ENCODE measurements at regions not wholly inside any gene's neighbourhood (a gene's known extent, or its start where the extent isn't known, plus 50 kb on each side); places are given as distances from the start of the nearest gene placed in this dataset.
A peak's percentile ranks its signal among the peaks of the same experiment; 100 is the strongest.
"Not testable (repeated sequence)": the region's sequence is repeated elsewhere in the genome, so short reads cannot be mapped to it uniquely, and the experiment has no call there.

DNA sequence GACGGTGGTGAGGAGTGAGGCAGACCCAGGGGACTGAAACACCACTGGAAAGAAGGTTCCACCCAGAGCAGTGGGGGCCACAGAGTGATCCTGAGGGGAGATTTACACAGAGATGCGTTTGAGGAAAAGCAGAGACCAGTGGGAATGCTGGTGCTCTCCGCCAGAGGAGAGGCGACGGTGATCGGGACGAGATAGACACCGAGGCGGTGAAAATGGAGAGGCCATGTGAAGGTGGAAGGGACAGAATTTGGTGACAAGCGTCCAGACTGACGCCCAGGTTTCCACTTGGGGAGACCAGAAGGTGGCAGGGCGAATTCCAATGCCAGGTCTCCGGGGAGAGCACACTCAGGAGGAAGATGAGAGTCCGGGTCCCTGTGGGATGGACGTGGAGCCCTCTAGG lies 374.8 kb downstream of the CNTNAP3B start:
- not testable (repeated sequence) for DNase-seq

DNA sequence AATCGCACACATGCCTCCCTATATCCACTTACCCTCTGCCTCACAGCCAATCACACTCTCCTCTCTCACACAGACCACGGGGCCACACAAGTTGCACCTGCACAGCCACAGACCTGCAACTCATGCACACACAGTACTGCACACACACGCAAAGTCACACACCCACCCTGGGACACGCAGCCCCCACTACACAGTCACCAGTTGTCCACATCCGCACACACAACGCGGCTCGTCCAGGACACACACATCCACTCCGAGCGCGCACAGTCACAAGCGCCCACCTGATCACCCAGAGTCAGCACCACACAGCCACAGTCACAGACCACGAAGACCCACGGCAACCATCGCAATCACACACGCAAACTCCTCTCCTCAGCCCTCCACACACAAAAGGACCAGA lies 387.3 kb downstream of the CNTNAP3B start:
- DNase-seq: not testable (repeated sequence)

DNA sequence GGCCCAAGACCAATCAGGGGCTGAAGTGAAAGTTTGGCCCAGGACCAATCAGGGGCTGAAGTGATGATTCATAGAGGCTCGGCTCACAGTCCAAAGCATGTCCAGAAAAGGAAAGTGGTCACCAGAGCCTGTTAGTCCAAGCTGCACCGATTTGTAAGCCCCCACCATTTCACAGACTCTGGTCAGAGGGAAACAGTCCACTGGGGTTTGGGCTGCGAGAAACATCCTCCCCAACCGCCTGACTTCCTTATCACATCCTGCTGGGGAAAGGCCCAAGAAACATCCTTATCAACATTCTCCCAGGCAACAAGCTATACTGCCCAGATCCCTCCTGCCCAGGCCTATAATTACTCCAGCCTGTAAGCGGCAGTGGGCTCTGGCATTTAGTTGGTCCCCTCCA lies 388.1 kb downstream of the CNTNAP3B start:
- not testable (repeated sequence) for DNase-seq

DNA sequence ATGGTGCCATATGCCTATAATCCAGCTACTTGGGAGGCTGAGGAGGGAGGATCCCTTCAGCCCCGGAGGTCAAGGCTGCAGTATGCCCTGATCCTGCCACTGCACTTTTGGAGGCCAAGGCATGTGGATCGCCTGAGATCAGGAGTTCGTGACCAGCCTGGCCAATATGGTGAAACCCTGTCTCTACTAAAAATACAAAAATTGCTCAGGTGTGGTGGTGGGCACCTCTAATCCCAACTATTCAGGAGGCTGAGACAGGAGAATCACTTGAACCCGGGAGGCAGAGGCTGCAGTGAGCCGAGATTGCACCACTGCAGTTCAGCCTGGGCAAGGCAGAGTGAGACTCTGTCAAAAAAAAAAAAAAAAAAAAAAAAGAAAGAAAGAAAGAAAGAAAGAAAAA lies 390.5 kb downstream of the CNTNAP3B start:
- DNase-seq: not testable (repeated sequence)

DNA sequence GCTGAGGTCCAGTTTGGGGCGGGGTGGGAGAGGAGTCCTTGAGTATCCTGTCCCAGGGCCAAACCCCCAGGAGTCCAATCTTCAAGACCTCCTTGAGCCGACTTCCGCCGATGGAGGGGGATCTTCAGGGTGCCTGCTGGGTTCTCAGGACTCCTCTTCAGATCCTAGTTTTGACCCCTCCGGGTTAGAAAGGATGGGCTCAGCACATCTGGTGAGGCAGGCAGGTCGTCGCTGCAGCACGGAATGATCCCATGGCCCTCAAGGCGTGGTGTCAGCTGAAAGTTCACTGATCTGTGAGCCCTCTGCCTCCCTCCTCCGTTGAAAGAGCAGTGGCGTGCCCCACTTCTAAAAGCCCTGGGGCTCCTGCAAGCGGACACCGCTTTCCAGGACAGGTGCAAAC lies 430.0 kb downstream of the CNTNAP3B start:
- DNase-seq: not testable (repeated sequence)

DNA sequence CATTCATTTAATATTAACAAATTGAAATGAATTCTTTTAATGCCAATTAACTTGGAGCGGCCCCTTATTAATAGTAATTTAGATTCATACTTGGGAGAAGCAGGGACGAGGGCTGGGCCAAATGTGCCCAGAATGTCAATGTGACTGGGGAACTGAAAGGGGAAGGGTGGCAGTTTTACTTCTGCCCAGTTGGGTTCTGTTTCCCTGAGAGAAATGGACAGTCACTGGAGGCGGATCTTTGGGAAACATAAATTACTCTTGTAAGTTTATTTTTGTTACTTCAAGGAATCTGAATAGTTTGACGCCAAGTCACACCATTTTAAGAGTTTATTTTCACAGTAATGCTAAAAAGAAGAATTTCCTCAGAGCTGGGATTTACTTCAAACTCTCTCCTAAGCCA lies 432.1 kb downstream of the CNTNAP3B start:
- DNase-seq: not testable (repeated sequence)

DNA sequence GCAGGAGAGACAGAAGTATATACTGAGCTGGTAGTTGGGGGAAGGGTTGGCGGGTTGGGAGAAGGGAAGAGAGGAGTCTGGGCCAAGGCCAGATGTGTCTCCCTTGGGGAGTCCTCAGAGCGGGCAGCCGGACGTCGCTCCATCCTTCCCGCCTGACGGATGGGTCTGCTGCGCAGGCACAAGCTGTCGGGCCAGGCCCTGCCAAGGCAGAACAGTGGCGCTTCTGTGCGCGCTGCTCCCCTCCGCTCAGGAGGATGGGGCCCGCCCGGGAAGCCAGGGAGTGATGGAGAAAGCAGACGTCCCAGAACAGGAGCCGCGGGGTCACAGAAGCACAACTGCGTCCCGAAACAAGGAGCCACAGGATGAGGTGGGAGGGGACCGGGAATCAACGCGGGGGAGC lies 449.9 kb downstream of the CNTNAP3B start:
- DNase-seq: not testable (repeated sequence)

DNA sequence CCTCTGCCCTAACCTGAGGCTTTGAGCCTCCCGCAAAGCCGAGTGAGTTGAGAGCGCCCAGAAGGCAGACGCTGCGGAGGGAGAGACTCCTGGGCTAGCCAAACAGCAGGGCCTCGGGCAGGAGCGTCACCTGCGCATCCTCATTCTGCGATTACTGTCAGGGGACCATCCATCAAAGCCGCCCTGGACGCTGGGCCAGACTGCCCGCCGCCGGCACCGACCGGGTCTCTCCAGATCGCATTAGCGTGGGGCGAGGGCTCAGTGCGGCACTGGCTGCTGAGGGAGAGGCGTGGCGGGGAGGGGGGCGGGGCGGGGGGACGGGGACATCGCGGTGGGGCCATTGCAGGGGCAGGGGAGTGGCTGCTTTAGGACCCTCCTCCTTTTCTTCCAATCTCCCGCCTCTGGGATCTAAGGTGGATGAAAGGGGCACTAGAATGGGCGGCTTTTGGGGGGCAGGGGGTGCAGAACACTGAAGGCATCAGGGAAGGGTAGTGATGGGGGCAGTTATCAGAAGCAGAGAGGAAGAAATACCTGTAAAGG lies 465.7 kb downstream of the CNTNAP3B start:
- DNase-seq: not testable (repeated sequence)

DNA sequence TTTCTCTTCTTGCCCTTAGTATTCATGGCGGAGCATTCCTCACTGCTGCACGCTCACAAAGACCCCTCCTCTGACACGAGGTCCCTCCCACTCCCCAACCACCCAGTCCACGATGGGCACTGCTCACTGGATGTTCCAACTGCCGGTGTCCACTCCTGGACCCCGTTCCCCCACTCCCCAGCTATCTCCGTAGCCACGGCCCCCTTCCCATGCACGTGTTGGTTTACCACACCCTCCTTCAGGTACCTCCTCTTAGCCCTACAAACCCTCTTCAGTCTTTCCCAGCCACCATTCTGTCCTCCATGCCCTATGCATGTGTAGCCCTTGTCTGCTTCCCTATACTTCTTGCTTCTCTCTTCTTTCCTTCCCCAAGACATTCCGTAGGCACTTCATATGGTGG lies 469.6 kb upstream of the ZNG1F start:
- DNase-seq: not testable (repeated sequence)

DNA sequence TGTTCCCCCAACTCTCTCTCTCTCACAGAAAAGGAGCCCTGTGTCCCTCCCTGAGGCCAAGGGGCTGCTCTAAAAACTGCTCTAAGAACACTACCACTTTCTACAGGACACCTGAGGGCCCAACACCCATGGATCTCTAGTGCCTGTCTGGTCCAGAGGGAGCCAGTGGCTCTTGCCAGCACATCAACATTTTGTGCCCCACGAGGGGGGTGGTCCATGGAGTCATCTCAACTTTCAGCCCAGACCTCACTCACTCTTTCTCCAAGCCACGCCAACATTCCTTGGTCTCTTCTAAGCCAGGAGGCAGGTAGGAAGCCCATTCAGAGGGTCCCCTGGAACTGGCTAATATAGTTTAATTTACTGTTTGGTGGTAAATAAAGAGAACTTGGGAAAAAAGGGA lies 469.0 kb upstream of the ZNG1F start:
- not testable (repeated sequence) for DNase-seq

DNA sequence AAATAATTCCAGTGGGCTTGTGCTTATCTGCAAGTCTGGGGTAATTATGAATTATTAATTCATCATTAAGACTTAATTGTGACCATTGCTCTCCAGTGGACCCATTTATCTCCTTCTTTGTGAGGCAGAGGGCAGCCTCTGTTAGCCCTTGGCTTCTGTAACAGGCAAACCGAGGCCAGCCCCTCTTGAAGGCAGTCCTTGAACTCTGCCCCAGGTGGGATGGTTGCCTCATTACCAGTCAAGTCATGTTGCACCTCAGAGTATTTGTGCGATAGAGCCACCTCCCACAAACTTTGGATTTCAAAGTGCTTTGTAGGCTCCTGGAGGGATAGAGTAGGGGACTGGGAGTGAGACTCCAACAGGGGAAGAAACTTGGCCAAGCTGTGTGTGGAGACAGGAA lies 468.0 kb upstream of the ZNG1F start:
- not testable (repeated sequence) for DNase-seq

DNA sequence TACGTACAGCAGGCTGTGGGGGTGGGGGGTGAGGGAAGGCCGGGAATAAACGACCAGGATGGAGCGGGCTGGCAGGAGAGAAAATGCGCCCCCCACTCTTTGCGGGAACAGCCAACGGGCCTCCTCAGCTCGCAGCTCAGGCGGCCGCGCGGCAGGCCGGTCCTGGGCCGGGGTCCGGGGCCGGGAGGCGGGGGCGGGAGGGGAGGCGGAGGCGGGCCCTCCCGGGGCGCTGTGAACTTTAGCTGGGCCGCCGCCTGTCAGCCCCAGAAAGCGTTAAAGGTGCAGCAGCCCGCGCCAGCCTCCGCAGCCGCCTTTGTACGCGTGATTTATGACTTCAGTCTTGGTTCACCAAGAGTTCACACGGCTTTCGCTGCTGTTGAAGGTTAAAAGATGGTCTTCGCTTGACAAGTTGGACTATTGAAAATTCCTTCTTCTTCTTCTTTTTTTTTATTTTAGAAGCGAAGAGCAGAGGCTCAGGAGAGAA lies 466.0 kb upstream of the ZNG1F start:
- peak; percentile 4 for DNase-seq

DNA sequence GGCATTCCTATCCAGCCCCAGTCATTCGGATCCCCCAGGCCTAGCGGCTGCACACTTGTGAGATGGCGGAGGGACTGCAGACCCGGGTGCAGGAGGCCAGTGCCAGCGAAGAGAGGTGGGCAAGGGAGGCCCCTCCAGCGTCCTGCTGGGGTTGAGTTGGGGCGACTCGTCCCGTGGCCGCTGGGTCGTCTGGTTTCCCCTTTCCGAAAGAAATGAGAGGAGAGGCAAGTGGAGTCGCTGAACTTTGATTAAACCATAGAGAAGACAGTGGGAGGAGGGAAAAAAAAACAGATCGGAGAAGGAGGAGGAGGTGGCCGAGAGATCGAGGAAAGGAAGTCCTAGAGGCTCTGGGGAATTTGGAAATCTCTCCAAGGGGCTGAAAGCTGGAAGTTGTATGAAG lies 465.2 kb upstream of the ZNG1F start:
- DNase-seq: not testable (repeated sequence)

DNA sequence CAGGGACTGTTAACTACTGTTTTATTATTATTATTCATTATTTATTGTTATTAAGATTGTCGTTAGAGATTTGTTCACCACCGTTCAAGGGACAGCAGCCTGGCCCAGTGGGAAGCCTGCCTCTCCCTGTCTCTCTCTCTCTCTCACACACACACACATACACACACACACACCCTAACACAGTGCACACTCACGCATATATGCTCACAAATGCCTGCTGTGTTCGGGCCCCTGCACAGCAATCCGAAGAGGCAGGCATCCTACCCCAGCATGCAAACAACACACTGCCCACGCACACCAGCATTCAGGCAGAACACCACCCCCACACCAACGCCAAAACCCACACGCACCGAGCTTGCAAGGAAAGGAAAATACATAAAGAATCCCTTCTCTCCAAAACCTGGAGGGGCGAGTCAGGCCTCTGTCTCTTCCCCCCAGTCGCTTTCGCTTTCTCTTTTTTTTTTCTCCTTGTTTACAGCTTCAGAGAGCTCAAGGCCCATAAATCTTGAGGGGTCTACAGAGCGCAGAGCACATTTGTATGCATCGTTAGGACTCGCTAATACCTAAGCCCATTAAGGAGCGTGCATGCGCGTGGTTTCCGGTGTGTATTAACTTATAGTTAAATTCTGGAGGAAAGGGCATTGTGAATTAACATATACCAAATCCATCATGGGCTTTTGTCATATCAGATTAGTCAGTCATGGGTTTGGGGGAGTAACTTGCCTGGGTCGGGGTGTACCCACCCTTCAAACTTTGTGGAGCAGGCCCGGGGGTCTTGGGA lies 464.6 kb upstream of the ZNG1F start:
- DNase-seq: not testable (repeated sequence)

DNA sequence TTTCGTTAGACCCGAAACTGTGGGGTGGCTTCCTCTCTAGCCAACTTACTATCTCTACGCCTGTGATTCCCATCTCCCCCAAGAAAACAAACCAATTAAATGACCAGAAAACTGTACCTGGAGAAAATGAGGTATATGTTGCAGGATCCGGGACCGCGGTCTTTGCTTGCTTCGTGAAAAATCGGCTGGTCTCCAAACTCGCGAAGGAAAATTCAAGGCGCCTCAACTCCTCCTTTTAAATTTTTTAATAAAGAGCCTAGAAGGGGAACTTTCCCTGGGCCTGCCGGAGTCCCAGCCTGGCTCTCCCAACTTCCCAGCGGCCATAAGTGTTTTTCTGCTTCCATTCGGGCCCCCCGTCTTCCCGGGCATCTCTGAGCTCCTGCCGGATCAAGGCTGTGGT lies 463.7 kb upstream of the ZNG1F start:
- DNase-seq: not testable (repeated sequence)

DNA sequence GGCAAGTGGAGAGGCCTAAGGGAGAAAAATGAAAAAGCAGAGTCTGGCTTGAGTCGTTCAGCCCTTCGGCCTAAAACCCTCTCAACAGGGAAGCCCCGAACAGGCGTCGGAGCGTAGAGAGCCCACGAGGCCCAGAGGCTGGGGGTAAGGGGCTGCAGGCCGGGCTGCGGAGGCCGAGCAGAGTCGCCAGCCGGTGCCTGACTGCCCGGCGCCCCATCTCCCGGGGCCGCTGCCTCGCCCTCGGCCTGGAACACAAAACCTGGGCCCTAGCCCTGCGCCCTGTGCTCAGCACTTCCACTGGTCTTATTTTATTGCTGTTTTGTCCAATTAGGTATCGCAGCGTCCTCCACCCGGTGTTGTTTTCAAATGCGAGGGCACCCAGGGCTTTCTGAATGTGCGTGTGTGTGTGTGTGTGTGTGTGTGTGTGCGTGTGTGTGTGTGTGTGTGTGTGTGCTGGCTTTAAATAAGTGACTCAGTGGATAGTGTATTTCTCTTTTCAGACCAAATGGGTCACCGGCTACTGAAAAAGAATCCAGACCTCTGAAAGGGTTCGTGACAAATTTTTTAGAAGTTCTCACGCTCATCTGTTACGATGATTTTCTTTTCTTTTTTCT lies 463.1 kb upstream of the ZNG1F start:
- DNase-seq: not testable (repeated sequence)

DNA sequence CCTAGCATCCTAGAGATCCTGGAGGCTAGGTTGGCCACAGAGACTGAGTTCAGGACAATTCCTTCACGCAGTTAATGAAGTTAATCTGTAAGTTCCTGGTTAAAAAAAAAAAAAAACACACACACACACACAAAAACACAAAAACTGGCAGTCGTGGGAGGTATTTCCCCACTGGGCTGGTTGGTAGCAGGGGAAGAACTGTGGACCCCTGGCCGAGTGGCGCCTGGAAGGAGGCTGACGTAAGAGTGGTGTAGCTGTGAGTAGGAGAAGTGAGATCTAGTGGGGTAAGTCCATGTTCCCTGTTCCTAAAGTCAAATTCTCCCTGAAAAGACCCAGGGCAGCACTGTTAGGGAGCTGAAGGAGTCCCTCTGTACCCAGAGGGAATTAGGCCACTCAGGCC lies 461.0 kb upstream of the ZNG1F start:
- DNase-seq: not testable (repeated sequence)

DNA sequence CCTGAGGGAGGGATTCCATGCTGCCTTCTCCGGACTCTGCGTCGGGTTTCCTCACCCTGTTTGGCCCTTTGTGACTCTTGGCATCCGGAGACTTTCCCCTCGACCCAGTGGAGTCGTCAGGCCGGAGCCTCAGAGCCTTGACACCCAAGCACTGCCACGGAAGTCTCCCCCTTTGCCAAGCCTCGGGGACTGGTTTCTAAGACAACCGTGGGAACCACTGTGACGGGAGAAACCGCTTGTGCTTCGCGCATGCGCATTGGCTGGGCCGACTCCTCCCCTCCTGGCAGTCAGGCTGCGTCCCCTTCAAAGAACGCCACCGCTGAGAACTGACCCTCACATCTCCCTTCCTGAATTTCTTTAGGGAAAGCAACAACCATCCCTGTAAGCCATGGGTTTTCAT lies 459.4 kb upstream of the ZNG1F start:
- peak; percentile 19 for DNase-seq

DNA sequence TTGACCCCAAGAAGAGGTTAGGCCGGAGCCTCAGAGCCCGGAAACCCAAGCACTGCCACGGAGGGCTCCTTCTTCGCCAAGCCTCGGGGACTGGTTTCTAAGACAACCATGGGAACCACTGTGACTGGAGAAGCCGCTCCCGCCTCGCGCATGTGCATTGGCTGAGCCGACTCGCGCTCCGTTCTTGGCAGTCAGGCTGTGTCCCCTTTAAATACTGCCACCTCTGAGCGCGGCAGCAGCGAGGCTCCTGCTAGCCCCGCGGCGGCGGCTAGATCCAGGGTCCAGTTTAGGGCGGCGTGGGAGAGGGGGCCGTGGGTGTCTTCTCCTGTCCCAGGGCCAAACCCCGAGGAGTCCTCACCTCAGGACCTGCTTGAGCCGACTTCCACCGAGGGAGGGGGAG lies 457.1 kb upstream of the ZNG1F start:
- not testable (repeated sequence) for DNase-seq

DNA sequence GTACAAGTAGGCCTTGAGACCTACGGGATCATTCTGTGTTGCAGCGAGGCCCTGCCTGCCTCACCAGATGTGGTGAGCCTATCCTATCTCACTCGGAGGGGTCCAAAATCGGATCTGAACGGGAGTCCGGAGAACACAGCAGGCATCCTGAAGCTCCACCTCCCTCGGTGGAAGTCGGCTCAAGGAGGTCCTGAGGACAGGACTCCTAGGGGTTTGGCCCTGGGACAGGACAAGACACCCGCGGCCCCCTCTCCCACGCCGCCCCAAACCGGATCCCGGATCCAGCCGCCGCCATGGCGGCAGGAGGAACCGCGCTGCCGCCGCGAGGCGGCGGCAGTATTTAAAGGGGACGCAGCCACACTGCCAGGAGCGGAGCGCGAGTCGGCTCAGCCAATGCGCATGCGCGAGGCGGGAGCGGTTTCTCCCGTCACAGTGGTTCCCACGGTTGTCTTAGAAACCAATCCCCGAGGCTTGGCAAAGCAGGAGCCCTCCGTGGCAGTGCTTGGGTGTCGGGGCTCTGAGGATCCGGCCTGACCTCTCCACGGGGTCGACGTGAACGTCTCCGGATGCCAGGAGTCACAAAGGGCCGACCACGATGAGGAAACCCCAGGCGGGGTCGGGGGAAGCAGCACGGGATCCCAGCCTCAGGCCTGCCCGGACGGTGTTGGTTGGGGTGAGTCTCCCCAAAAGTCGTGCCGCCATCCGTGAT lies 454.6 kb upstream of the ZNG1F start:
- peak; percentile 67 for DNase-seq

DNA sequence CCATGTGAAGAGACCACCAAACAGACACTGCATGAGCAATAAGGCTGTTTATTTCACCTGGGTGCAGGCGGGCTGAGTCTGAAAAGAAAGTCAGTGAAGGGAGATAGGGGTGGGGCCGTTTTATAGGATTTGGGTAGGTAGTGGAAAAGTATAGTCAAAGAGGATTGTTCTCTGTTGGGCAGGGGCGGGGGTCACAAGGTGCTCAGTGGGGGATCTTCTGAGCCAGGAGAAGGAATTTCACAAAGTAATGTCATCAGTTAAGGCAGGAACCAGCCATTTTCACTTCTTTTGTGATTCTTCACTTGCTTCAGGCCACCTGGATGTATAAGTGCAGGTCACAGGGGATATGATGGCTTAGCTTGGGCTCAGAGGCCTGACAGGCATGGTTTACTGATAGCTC lies 444.6 kb upstream of the ZNG1F start:
- not testable (repeated sequence) for DNase-seq

DNA sequence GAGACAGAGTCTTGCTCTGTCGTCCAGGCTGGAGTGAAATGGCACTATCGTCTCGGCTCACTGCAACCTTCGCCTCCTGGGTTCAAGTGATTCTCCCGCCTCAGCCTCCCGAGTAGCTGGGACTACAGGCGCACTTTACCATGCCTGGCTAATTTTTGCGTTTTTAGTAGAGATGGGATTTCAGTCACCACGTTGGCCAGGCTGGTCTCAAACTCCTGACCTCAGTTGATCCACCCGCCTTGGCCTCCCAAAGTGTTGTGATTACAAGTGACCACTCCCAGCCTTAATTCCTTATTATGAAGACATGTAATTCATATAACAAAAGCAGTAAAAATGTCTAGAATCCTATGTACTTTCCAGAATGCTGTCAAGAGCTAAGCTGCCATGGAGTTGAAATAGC lies 434.5 kb upstream of the ZNG1F start:
- DNase-seq: not testable (repeated sequence)

DNA sequence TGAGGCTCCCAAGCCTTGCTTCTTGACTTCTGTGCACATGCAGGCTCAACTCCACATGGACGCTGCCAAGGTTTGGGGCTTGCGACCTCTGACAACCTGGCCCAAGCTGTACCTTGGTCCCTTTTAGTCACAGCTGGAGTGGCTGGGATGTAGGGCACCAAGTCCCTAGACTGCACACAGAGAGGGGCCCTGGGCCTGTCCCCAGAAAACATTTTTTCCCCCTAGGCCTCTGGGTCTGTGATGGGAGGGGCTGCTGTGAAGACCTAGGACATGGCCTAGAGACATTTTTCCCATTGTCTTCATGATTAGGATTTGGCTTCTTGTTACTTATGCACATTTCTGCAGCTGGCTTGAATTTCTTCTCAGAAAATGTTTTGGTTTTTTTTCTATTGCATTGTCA lies 430.1 kb upstream of the ZNG1F start:
- DNase-seq: not testable (repeated sequence)

All from activated CD4-positive, alpha-beta T cell treated with anti-CD3 and anti-CD28 coated beads, Interleukin-2, Interleukin-6, amounts not matched to agents 100 ng/mL and 50 ng/mL, durations not matched to agents 16 hours and 8 hours (primary cell).